ENCODE measurements at regions not wholly inside any gene's neighbourhood (a gene's known extent, or its start where the extent isn't known, plus 50 kb on each side); places are given as distances from the start of the nearest gene placed in this dataset.

GRCh38 chr5:76007904-76008303 is 75.3 kb upstream of the SV2C start:
- ChIA-PET POLR2A (no interaction called here), CTCF (no interaction called here)
- Histone ChIP-seq H3K27ac (ENCODE audit: extremely low read depth, low read depth, low read length) (no peak overlapping the region), H3K4me3 (ENCODE audit: low read depth, low read length) (no peak overlapping the region), H3K36me3 (ENCODE audit: control insufficient read depth in 2 of 2, insufficient read depth in 1 of 2, low read length in 2 of 2) (no peaks in the 10 kb centered on the region), H3K4me1 (ENCODE audit: control insufficient read depth, insufficient read depth, low read length) (no peaks in the 10 kb centered on the region), H3K9me3 (ENCODE audit: control insufficient read depth, insufficient read depth, low read depth, low read length) (no peaks in the 10 kb centered on the region)
- no peak for TF ChIP-seq ZNF133 (tag by site-specific recombination; IDR thresholded peaks at IDR 0.05)
- peak; percentile 79 for TF ChIP-seq SCRT2 (tag by site-specific recombination; IDR thresholded peaks at IDR 0.05)

GRCh38 chr5:76000582-76000981 is 82.6 kb upstream of the SV2C start:
- Histone ChIP-seq H3K4me3 (ENCODE audit: low read depth, low read length) (no peak overlapping the region), H3K9me3 (ENCODE audit: control insufficient read depth, insufficient read depth, low read depth, low read length) (no peaks in the 10 kb centered on the region), H3K4me1 (ENCODE audit: control insufficient read depth, insufficient read depth, low read length) (no peaks in the 10 kb centered on the region), H3K27ac (ENCODE audit: extremely low read depth, low read depth, low read length) (no peak overlapping the region), H3K36me3 (ENCODE audit: control insufficient read depth in 2 of 2, insufficient read depth in 1 of 2, low read length in 2 of 2) (no peaks in the 10 kb centered on the region)
- CTCF ChIA-PET: interaction anchor here (0.7 kb wide), 2 partner anchors 16 to 563 kb away, joined by 3 to 4 read pairs; no protein-coding TSS in a partner anchor
- TF ChIP-seq KLF16 (tag by site-specific recombination; IDR thresholded peaks at IDR 0.05): no peak
- no peak for TF ChIP-seq ZNF791 (tag by site-specific recombination; IDR thresholded peaks at IDR 0.05)
- no peak for TF ChIP-seq ZNF701 (tag by site-specific recombination; IDR thresholded peaks at IDR 0.05)
- TF ChIP-seq ZNF426 (tag by site-specific recombination; IDR thresholded peaks at IDR 0.05): no peak
- POLR2A ChIA-PET: no interaction called here

- Histone ChIP-seq H3K9me3 (ENCODE audit: control insufficient read depth, insufficient read depth, low read depth, low read length) (no peaks in the 10 kb centered on the region), H3K4me3 (ENCODE audit: low read depth, low read length) (no peak overlapping the region), H3K36me3 (ENCODE audit: control insufficient read depth in 2 of 2, insufficient read depth in 1 of 2, low read length in 2 of 2) (no peaks in the 10 kb centered on the region), H3K4me1 (ENCODE audit: control insufficient read depth, insufficient read depth, low read length) (no peaks in the 10 kb centered on the region), H3K27ac (ENCODE audit: extremely low read depth, low read depth, low read length) (no peak overlapping the region)
- TF ChIP-seq RBAK (tag by site-specific recombination; IDR thresholded peaks at IDR 0.05): no peak
- no peak for TF ChIP-seq ZNF488 (tag by site-specific recombination; IDR thresholded peaks at IDR 0.05)
- peak; percentile 37; the same call in 1 of the 2 replicates for TF ChIP-seq ATF2 (tag by site-specific recombination; IDR thresholded peaks at IDR 0.05; ENCODE audit: low read depth)
- TF ChIP-seq ZNF248 (tag by site-specific recombination; IDR thresholded peaks at IDR 0.05): no peak
- peak; percentile 64; the same call in 1 of the 2 replicates for TF ChIP-seq ZBTB21 (tag by site-specific recombination; IDR thresholded peaks at IDR 0.05)
- no peak for TF ChIP-seq ZNF692 (tag by site-specific recombination; IDR thresholded peaks at IDR 0.05)
- TF ChIP-seq ZNF501 (tag by site-specific recombination; IDR thresholded peaks at IDR 0.05): no peak
- TF ChIP-seq ZBTB6 (tag by site-specific recombination; IDR thresholded peaks at IDR 0.05): no peak
- no peak for TF ChIP-seq ZIC2 (tag by site-specific recombination; IDR thresholded peaks at IDR 0.05)
- CTCF ChIA-PET: no interaction called here
- POLR2A ChIA-PET: no interaction called here
These were observed 89.3 kb upstream of the SV2C start for GRCh38 chr5:75993643-75994520.
